Heart left ventricle (tissue), 16 donors: ENCODE measurements at regions not wholly inside any gene's neighbourhood (a gene's known extent, or its start where the extent isn't known, plus 50 kb on each side); places are given as distances from the start of the nearest gene placed in this dataset.
A peak's percentile ranks its signal among the peaks of the same experiment; 100 is the strongest.

Experiments
- ATAC-seq, 4 donors: fragments of 200-7000 bp; cut with Tn5 transposase; one replicate each; pipeline ENCODE4 v1.9.1; 2020 to 2022; ENCODE audit warnings: moderate library complexity in 4 of 4, mild to moderate bottlenecking in 3 of 4, moderate number of reproducible peaks in 1 of 4
- DNase-seq, 5 donors: peaks; one replicate each; pipeline ENCODE4 v3.0.0-alpha.2; 2020
- H3K27ac ChIP-seq, 12 donors: fragments of 200-600 bp; sonication (generic) in 4 of 12; one replicate each; pipeline versions ENCODE4 v1.5.0 to v1.8.0; 2016 to 2022; ENCODE audit warnings: mild to moderate bottlenecking in 2 of 12
- H3K27me3 ChIP-seq, 9 donors: fragments of 200-600 bp; sonication (generic) in 2 of 9; one replicate each; pipeline versions ENCODE4 v1.5.1 to v1.8.0; 2016 to 2022; ENCODE audit warnings: mild to moderate bottlenecking in 3 of 9
- H3K36me3 ChIP-seq, 9 donors: fragments of 200-600 bp; sonication (generic) in 2 of 9; one replicate each; pipeline versions ENCODE4 v1.5.0 to v1.8.0; 2018 to 2022; ENCODE audit warnings: mild to moderate bottlenecking in 2 of 9
- H3K4me1 ChIP-seq, 12 donors: fragments of 200-600 bp; sonication (generic) in 4 of 12; one replicate each; pipeline versions ENCODE4 v1.5.0 to v1.8.0; 2016 to 2022; ENCODE audit warnings: mild to moderate bottlenecking in 3 of 12
- H3K4me3 ChIP-seq, 12 donors: fragments of 200-600 bp; sonication (generic) in 4 of 12; one replicate each; pipeline versions ENCODE4 v1.5.0 to v1.8.0; 2017 to 2022; ENCODE audit warnings: mild to moderate bottlenecking in 9 of 12, moderate library complexity in 4 of 12
- H3K9me3 ChIP-seq, 12 donors: fragments of 200-600 bp; sonication (generic) in 4 of 12; one replicate each; pipeline versions ENCODE4 v1.5.0 to v1.8.0; 2016 to 2022; ENCODE audit warnings: mild to moderate bottlenecking in 1 of 12
- POLR2A ChIP-seq, 2 donors: fragments of 450-650 bp; IDR thresholded peaks; one replicate each; pipeline ENCODE4 v1.6.1; 2017; ENCODE audit warnings: antibody characterized with exemption in 2 of 2, mild to moderate bottlenecking in 2 of 2, moderate library complexity in 2 of 2
- WGBS, 4 donors: extraction: QIAGEN DNeasy Blood & Tissue Kit in 2 of 4; methylation state at CpG; one replicate each; pipeline versions ENCODE4 v1.1.5 to v1.1.7; 2013 to 2018; 5-methylcytosine and 5-hydroxymethylcytosine counted together
- intact Hi-C, 10 donors: fragments of 100-400 bp; cut with DNase I; formaldehyde crosslinking; loops; one replicate each; pipeline versions ENCODE4 v1.11.1 to v1.14.2; 2022
- TF ChIP-seq, protein P1 (sequence below), 12 donors: fragments of 200-600 bp; sonication (generic) in 4 of 12; IDR thresholded peaks; one replicate each; pipeline versions ENCODE4 v1.5.0 to v1.8.0; 2018 to 2022; ENCODE audit warnings: antibody characterized with exemption in 12 of 12, mild to moderate bottlenecking in 5 of 12
- donor health status: ischemic (EF 13 %, LVEDD 7.1; RV severe dilation, severe dysfunction).
- donor health status: healthy with polysubstance abuse.
- donor health status: DM: no; HTN: yes; CAD: no.
- donor health status: DM: no; HTN: no; CAD: no.
- donor health status: ischemic (EF 25% LVEDD 6.9; RV normal size, moderate dysfunction).
- donor health status: ischemic (EF 25% LVEDD 5.7; RV mildly dilated, moderate dysfunction).
- donor health status: healthy.
- donor health status: DM: yes; HTN: yes; CAD: no.
- donor health status: ischemic (EF 35%, LVEDD 5.7; RV mildly dilated, moderate dysfunction).
- donor health status: nonischemic (EF 11% LVEDD 7.7; RV severe dilation, severe dysfunction).
- donor health status: DM: yes; HTN: yes; CAD: no.
- donor health status: PGD.
- donor health status: ischemic (EF 29% LVEDD 5.4; RV normal size, mild dysfunction).
- donor health status: nonischemic (EF 23%, LVEDD 6.1; RV moderate dilation, normal function).

- 73 to 83% (median 80%) methylated on average over 11 of the region's 11 CpGs for WGBS, 4 donors
- ATAC-seq (no peak), DNase-seq (peak in 1 of 5 donors; percentile 5)
- Histone ChIP-seq H3K36me3 (no peaks in the 10 kb centered on the region), H3K27me3 (no peaks in the 10 kb centered on the region), H3K4me3 (no peak overlapping the region), H3K27ac (no peak overlapping the region), H3K4me1 (peaks cover 3 to 41% (median 12%) of the 10 kb centered on the region in 12 donors), H3K9me3 (no peaks in the 10 kb centered on the region)
- intact Hi-C loops, result loop anchor here in 2 of 10 donors (10.0 kb wide), 1 partner anchor 279 kb away; the partner anchor contains the start of genes CYB5RL (in 2 of the 2) and MRPL37 (in 2 of the 2)
- TF ChIP-seq, protein P1, sequence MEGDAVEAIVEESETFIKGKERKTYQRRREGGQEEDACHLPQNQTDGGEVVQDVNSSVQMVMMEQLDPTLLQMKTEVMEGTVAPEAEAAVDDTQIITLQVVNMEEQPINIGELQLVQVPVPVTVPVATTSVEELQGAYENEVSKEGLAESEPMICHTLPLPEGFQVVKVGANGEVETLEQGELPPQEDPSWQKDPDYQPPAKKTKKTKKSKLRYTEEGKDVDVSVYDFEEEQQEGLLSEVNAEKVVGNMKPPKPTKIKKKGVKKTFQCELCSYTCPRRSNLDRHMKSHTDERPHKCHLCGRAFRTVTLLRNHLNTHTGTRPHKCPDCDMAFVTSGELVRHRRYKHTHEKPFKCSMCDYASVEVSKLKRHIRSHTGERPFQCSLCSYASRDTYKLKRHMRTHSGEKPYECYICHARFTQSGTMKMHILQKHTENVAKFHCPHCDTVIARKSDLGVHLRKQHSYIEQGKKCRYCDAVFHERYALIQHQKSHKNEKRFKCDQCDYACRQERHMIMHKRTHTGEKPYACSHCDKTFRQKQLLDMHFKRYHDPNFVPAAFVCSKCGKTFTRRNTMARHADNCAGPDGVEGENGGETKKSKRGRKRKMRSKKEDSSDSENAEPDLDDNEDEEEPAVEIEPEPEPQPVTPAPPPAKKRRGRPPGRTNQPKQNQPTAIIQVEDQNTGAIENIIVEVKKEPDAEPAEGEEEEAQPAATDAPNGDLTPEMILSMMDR (IDR thresholded peaks at IDR 0.05), result no peak
- TF ChIP-seq POLR2A (IDR thresholded peaks at IDR 0.05), result no peak
These were observed 64.1 kb upstream of the ACOT11 start for GRCh38 chr1:54483875-54484437.

DNA sequence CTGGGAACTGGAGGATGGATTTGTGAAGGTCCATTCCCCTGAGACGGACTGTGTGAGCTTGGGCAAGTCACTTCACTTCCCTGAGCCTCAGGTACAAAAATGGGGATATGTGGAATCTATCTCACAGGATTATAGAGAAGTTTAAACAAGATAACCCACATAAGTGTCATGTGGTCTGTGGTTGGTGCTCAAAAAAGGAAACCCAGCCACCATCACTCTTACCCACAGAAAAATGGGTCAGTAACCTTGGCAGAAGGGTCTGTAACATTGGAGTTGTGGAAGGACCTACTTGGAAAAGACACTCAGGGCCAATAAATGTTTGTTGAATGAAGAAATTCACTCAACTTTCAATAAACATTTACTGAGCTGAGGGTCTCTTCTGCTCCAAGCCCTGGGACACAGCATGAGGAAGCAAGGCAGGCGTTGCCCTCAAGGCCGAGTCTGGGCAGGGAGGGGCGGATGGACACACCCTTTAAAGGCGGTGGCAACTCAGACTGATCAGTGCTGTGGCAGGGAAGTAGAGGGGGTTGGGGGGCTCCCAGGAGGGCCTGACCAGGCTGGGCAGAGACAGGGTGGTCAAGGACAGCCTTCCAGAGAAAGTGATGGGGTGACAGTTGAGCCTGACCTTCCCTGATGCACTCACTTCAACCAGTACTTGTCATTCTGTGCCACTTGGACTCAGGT, 66.7 kb upstream of the ACOT11 start:
- Histone ChIP-seq H3K9me3 (no peaks in the 10 kb centered on the region), H3K4me3 (no peak overlapping the region), H3K4me1 (peaks cover 0 to 30% (median 0%) of the 10 kb centered on the region in 12 donors), H3K27me3 (no peaks in the 10 kb centered on the region), H3K27ac (no peak overlapping the region), H3K36me3 (no peaks in the 10 kb centered on the region)
- TF ChIP-seq, protein P1 (IDR thresholded peaks at IDR 0.05), result no peak
- TF ChIP-seq POLR2A (IDR thresholded peaks at IDR 0.05), result no peak
- ATAC-seq (peak in 2 of 4 donors; percentile 26 to 39), DNase-seq (no peak)
- intact Hi-C loops, result loop anchor here in 2 of 10 donors (10.0 kb wide), 1 partner anchor 277 kb away; the partner anchor contains the start of genes CYB5RL (in 2 of the 2) and MRPL37 (in 2 of the 2)
- WGBS, 4 donors, result 82 to 95% (median 90%) methylated on average over 5 of the region's 5 CpGs

DNA sequence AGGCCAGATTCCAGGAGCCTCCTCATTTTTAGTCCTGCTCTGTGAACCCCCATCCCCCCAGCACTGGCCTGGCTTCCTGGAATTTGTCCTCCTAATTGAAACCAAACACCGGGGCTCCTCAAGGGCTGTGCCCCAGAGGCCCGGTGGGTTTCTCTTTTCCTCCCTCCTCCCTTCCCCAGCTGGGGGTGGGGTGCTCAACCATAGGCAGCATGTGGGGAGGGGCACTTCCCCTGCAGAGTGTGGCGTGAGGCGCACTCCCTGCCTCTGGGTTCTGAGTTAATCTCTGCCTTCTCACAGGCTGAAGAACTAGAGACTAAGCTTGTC, 67.5 kb upstream of the ACOT11 start:
- 30 to 43% (median 38%) methylated on average over 4 of the region's 4 CpGs for WGBS, 4 donors
- H3K4me3 ChIP-seq, result no peak overlapping the region
- no peaks in the 10 kb centered on the region for H3K36me3 ChIP-seq
- ATAC-seq, result no peak
- H3K4me1 ChIP-seq, result peaks cover 0 to 31% (median 2%) of the 10 kb centered on the region in 12 donors
- no peaks in the 10 kb centered on the region for H3K9me3 ChIP-seq
- no peak overlapping the region for H3K27ac ChIP-seq
- intact Hi-C loops, result loop anchor here in 2 of 10 donors (10.0 kb wide), 1 partner anchor 276 kb away; the partner anchor contains the start of genes CYB5RL (in 2 of the 2) and MRPL37 (in 2 of the 2)
- peaks cover 0 to 3% (median 0%) of the 10 kb centered on the region in 9 donors for H3K27me3 ChIP-seq
- TF ChIP-seq POLR2A (IDR thresholded peaks at IDR 0.05), result no peak
- TF ChIP-seq, protein P1 (IDR thresholded peaks at IDR 0.05), result no peak
- DNase-seq, result no peak

DNA sequence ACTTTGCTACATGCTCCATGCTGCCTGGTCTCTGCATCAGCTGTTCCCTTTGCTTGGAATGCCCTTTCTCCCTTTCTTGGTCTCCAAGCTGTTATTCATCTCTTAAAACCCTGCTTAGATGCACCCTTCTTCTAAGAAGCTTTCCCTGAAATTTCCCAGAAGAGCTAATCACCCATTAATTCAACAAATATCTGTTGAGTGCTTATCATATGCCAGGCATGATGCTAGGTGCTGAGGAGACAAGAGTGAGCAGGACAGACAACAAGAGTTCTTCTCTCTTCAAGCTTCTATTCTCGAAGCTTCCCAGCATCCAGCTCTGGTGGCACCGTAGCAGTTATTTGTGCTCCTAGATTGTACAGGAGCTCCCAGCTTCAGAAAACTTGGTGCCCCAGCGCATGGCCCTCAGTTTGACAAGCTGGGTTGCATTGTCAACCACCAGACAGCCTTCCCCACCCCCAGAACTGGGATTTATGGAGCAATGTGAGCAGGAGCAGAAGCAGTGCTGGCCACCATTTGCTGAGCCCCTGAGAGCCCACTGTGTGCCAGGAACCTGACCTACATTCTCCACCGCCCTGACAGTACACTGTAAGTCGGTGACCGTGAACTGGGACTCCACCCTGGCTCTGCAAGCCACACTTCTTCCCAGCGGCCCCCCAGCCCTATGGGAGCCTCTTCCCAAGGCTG, 68.0 kb upstream of the ACOT11 start:
- DNase-seq (no peak), ATAC-seq (no peak)
- Histone ChIP-seq H3K36me3 (no peaks in the 10 kb centered on the region), H3K27ac (no peak overlapping the region), H3K9me3 (no peaks in the 10 kb centered on the region), H3K4me3 (no peak overlapping the region), H3K4me1 (peaks cover 0 to 34% (median 5%) of the 10 kb centered on the region in 12 donors), H3K27me3 (peaks cover 0 to 8% (median 0%) of the 10 kb centered on the region in 9 donors)
- intact Hi-C loops, result loop anchor here in 3 of 10 donors (5.0 to 10.0 kb wide), 2 partner anchors 58 to 275 kb away; partner anchors contain the start of genes CYB5RL (in 2 of the 3) and MRPL37 (in 2 of the 3)
- TF ChIP-seq, protein P1 (IDR thresholded peaks at IDR 0.05), result no peak
- TF ChIP-seq POLR2A (IDR thresholded peaks at IDR 0.05), result no peak
- WGBS, 4 donors, result 80 to 90% (median 83%) methylated on average over 7 of the region's 7 CpGs
